ENCODE measurements at regions not wholly inside any gene's neighbourhood (a gene's known extent, or its start where the extent isn't known, plus 50 kb on each side); places are given as distances from the start of the nearest gene placed in this dataset.
"Not testable (repeated sequence)": the region's sequence is repeated elsewhere in the genome, so short reads cannot be mapped to it uniquely, and the experiment has no call there.

GRCh38 chr6:68024570-68025269, 610.4 kb upstream of the ADGRB3 start:
- DNase-seq: no peak

GRCh38 chr6:68022968-68023367, 612.1 kb upstream of the ADGRB3 start:
- not testable (repeated sequence) for DNase-seq

GRCh38 chr6:68013780-68014515, 621.1 kb upstream of the ADGRB3 start:
- no peak for DNase-seq

- no peak for DNase-seq
Observed at GRCh38 chr6:68012822-68013221, 622.3 kb upstream of the ADGRB3 start.

- DNase-seq: no peak
Observed at GRCh38 chr6:68010936-68011335, 624.1 kb upstream of the ADGRB3 start.

- DNase-seq: no peak
Observed at GRCh38 chr6:68008445-68008844, 626.6 kb upstream of the ADGRB3 start.

- DNase-seq: no peak
Observed at GRCh38 chr6:68007717-68008116, 627.4 kb upstream of the ADGRB3 start.

GRCh38 chr6:67986694-67987232, 648.3 kb upstream of the ADGRB3 start:
- DNase-seq: no peak

GRCh38 chr6:67976486-67976885, 658.6 kb upstream of the ADGRB3 start:
- no peak for DNase-seq

GRCh38 chr6:67974931-67975330, 660.2 kb upstream of the ADGRB3 start:
- DNase-seq: no peak

- DNase-seq: no peak
Observed at GRCh38 chr6:67971812-67972211, 663.3 kb upstream of the ADGRB3 start.

GRCh38 chr6:67966830-67967229, 668.3 kb upstream of the ADGRB3 start:
- no peak for DNase-seq

- no peak for DNase-seq
Observed at GRCh38 chr6:67956352-67956751, 678.7 kb upstream of the ADGRB3 start.

GRCh38 chr6:67952948-67953347, 682.1 kb upstream of the ADGRB3 start:
- DNase-seq: no peak

GRCh38 chr6:67952121-67952520, 683.0 kb upstream of the ADGRB3 start:
- DNase-seq: no peak

GRCh38 chr6:67947762-67948161, 687.3 kb upstream of the ADGRB3 start:
- not testable (repeated sequence) for DNase-seq

- no peak for DNase-seq
Observed at GRCh38 chr6:67935976-67936477, 699.1 kb upstream of the ADGRB3 start.

GRCh38 chr6:67933278-67933677, 701.8 kb upstream of the ADGRB3 start:
- DNase-seq: no peak

GRCh38 chr6:67922588-67922987, 712.5 kb upstream of the ADGRB3 start:
- not testable (repeated sequence) for DNase-seq

GRCh38 chr6:67920040-67920439, 715.0 kb upstream of the ADGRB3 start:
- DNase-seq: not testable (repeated sequence)

GRCh38 chr6:67916399-67916798, 718.7 kb upstream of the ADGRB3 start:
- DNase-seq: no peak

- DNase-seq: no peak
Observed at GRCh38 chr6:67914419-67914818, 720.7 kb upstream of the ADGRB3 start.

- no peak for DNase-seq
Observed at GRCh38 chr6:67909354-67909753, 725.7 kb upstream of the ADGRB3 start.
